ENCODE measurements at regions not wholly inside any gene's neighbourhood (a gene's known extent, or its start where the extent isn't known, plus 50 kb on each side); places are given as distances from the start of the nearest gene placed in this dataset.

GRCh38 chrX:131894995-131895394 is 128.1 kb upstream of the STK26 start:
- BruUV-seq (replicated peaks), result no TSS peak
- ATAC-seq (no peak), DNase-seq (ENCODE audit: low read depth, low spot score) (no peak)
- Histone ChIP-seq H3K36me3 (ENCODE audit: control insufficient read depth in 1 of 2, insufficient read depth in 2 of 2, low read length in 2 of 2) (no peaks in the 10 kb centered on the region), H3K9me3 (ENCODE audit: control insufficient read depth in 1 of 2, insufficient read depth in 1 of 2, low read depth in 1 of 2, low read length in 2 of 2) (no peaks in the 10 kb centered on the region), H3K9me2 (ENCODE audit: insufficient read depth) (no peaks in the 10 kb centered on the region), H3K27ac (ENCODE audit: low read depth, low read length) (no peak overlapping the region), H3K4me3 (replicated peaks in 1 of 2; ENCODE audit: low read depth in 1 of 2, low read length in 2 of 2) (no peak overlapping the region), H3K9ac (ENCODE audit: low read length) (no peak overlapping the region), H3K4me2 (ENCODE audit: low read length) (no peak overlapping the region), H3K4me1 (ENCODE audit: control insufficient read depth in 1 of 2, insufficient read depth in 2 of 2, low read length in 2 of 2) (no peaks in the 10 kb centered on the region), H4K20me1 (ENCODE audit: insufficient read depth) (no peaks in the 10 kb centered on the region), H3K27me3 (ENCODE audit: insufficient read depth, low read length) (peaks cover 5% of the 10 kb centered on the region; the same call in 1 of the 2 replicates), H2AFZ (ENCODE audit: low read depth, low read length, poor library complexity, severe bottlenecking) (no peak overlapping the region), H3K79me2 (ENCODE audit: insufficient read depth, low read length) (no peaks in the 10 kb centered on the region)
- intact Hi-C loops (cut with micrococcal nuclease), result no loop called here
- RAD21 ChIA-PET (ENCODE audit: low non-redundant PET in 1 of 2, low total read pairs in 2 of 2, uncharacterized antibody in 2 of 2, unreplicated experiment in 2 of 2), result no interaction called here
- CTCF ChIA-PET, result interaction anchor here (1.4 kb wide), 1 partner anchor 176 kb away, joined by 7 read pairs; no protein-coding TSS in a partner anchor
- TF ChIP-seq ZFX (IDR thresholded peaks at IDR 0.05) (no peak), SIN3A (IDR thresholded peaks at IDR 0.05; ENCODE audit: low read depth) (no peak), EZH2 (IDR thresholded peaks at IDR 0.05) (no peak), FOSL1 (IDR thresholded peaks at IDR 0.05; ENCODE audit: low read depth) (no peak), TCF7L2 (IDR thresholded peaks at IDR 0.05; ENCODE audit: borderline replicate concordance, extremely low read depth, insufficient read depth, insufficient read length) (no peak), ZNF274 (IDR thresholded peaks at IDR 0.05; ENCODE audit: low read depth, low read length) (no peak), CEBPB (IDR thresholded peaks at IDR 0.05; ENCODE audit: low read depth) (no peak), REST (IDR thresholded peaks at IDR 0.05; ENCODE audit: low read depth) (no peak), RAD21 (IDR thresholded peaks at IDR 0.05; ENCODE audit: low read depth) (no peak), CBX3 (IDR thresholded peaks at IDR 0.05; ENCODE audit: low read depth) (no peak)
- TF ChIP-seq, protein P1, sequence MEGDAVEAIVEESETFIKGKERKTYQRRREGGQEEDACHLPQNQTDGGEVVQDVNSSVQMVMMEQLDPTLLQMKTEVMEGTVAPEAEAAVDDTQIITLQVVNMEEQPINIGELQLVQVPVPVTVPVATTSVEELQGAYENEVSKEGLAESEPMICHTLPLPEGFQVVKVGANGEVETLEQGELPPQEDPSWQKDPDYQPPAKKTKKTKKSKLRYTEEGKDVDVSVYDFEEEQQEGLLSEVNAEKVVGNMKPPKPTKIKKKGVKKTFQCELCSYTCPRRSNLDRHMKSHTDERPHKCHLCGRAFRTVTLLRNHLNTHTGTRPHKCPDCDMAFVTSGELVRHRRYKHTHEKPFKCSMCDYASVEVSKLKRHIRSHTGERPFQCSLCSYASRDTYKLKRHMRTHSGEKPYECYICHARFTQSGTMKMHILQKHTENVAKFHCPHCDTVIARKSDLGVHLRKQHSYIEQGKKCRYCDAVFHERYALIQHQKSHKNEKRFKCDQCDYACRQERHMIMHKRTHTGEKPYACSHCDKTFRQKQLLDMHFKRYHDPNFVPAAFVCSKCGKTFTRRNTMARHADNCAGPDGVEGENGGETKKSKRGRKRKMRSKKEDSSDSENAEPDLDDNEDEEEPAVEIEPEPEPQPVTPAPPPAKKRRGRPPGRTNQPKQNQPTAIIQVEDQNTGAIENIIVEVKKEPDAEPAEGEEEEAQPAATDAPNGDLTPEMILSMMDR (IDR thresholded peaks at IDR 0.05 in 2 of 3, conservative IDR thresholded peaks at IDR 0.05 in 1 of 3; ENCODE audit: borderline replicate concordance in 1 of 3, insufficient read depth in 1 of 3, low read depth in 2 of 3, low read length in 2 of 3), result no peak
- TF ChIP-seq, protein P2, sequence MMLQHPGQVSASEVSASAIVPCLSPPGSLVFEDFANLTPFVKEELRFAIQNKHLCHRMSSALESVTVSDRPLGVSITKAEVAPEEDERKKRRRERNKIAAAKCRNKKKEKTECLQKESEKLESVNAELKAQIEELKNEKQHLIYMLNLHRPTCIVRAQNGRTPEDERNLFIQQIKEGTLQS (IDR thresholded peaks at IDR 0.05), result no peak
- POLR2A ChIA-PET, result no interaction called here
